ENCODE measurements at regions not wholly inside any gene's neighbourhood (a gene's known extent, or its start where the extent isn't known, plus 50 kb on each side); places are given as distances from the start of the nearest gene placed in this dataset.

GRCh38 chr1:43021547-43022474, 63.1 kb upstream of the SLC2A1 start:
- TF ChIP-seq, protein P1, sequence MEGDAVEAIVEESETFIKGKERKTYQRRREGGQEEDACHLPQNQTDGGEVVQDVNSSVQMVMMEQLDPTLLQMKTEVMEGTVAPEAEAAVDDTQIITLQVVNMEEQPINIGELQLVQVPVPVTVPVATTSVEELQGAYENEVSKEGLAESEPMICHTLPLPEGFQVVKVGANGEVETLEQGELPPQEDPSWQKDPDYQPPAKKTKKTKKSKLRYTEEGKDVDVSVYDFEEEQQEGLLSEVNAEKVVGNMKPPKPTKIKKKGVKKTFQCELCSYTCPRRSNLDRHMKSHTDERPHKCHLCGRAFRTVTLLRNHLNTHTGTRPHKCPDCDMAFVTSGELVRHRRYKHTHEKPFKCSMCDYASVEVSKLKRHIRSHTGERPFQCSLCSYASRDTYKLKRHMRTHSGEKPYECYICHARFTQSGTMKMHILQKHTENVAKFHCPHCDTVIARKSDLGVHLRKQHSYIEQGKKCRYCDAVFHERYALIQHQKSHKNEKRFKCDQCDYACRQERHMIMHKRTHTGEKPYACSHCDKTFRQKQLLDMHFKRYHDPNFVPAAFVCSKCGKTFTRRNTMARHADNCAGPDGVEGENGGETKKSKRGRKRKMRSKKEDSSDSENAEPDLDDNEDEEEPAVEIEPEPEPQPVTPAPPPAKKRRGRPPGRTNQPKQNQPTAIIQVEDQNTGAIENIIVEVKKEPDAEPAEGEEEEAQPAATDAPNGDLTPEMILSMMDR (IDR thresholded peaks at IDR 0.05 in 4 of 5, conservative IDR thresholded peaks at IDR 0.05 in 1 of 5): no peak
- no peak for TF ChIP-seq POLR2A (IDR thresholded peaks at IDR 0.05)

Data from gastrocnemius medialis (tissue), 4 donors.